ENCODE measurements at regions not wholly inside any gene's neighbourhood (a gene's known extent, or its start where the extent isn't known, plus 50 kb on each side); places are given as distances from the start of the nearest gene placed in this dataset.

DNA sequence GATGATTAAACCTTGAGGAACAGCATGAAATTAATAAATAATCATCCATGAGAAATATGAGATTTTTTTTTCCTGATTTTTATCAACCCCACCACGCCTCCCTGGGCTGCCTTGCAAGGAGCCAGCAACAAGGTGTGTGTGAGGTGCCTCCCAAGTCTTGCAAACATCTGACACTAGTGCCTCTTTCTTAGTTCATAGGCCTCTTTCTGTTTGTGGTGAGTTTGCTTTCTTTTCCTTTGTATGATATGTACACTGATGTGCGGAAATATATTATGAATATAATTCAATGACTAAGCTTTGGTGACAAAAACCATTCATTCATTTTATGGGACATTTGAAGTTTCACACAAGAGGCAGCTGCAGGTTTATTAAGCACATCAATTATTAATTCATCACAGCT lies 63.2 kb upstream of the SYNDIG1 start:
- TF ChIP-seq CTCF (IDR thresholded peaks at IDR 0.05) (no peak), POLR2A (IDR thresholded peaks at IDR 0.05) (no peak)

All from Peyer's patch (tissue), 4 donors.